H1 (cell line): ENCODE measurements at regions not wholly inside any gene's neighbourhood (a gene's known extent, or its start where the extent isn't known, plus 50 kb on each side); places are given as distances from the start of the nearest gene placed in this dataset.

ENCODE experiments used
- ASH2L ChIP-seq: fragments of 200-600, 300-600 bp; sonication (generic); IDR thresholded peaks from one replicate; pipeline ENCODE4 v1.7.1; 2017; ENCODE audit warnings: low read length
- BRCA1 ChIP-seq: IDR thresholded peaks from 2 replicates; pipeline ENCODE4 v1.6.1; 2012; ENCODE audit warnings: low read depth, low read length, improper control_type of control experiment
- GABPA ChIP-seq: IDR thresholded peaks from 2 replicates; pipeline ENCODE4 v1.6.1; 2011; ENCODE audit warnings: mild to moderate bottlenecking, low read length, moderate library complexity, borderline replicate concordance; ENCODE audit not compliant: insufficient read depth
- KDM5A ChIP-seq: fragments of 200-600 bp; IDR thresholded peaks from 2 replicates; pipeline ENCODE4 v1.7.1; 2012; ENCODE audit warnings: mild to moderate bottlenecking, low read length, inconsistent platforms, mixed read lengths
- SUZ12 ChIP-seq: fragments of 200-600 bp; sonication (generic); IDR thresholded peaks from 2 replicates; pipeline ENCODE4 v1.6.1; 2012; ENCODE audit warnings: mild to moderate bottlenecking, inconsistent platforms, low read length, moderate library complexity, mixed read lengths
- TAF1 ChIP-seq: IDR thresholded peaks from 2 replicates; pipeline ENCODE4 v1.6.1; 2011; ENCODE audit warnings: mild to moderate bottlenecking, low read depth, low read length
- YY1 ChIP-seq: IDR thresholded peaks from 2 replicates; pipeline ENCODE4 v1.6.1; 2011; ENCODE audit warnings: low read depth, mild to moderate bottlenecking, low read length

GRCh38 chr12:89108265-89108664, 244.0 kb downstream of the DUSP6 start (continued):
- TF ChIP-seq GABPA: no peak
- TF ChIP-seq TAF1: no peak
- no peak for TF ChIP-seq KDM5A
- no peak for TF ChIP-seq BRCA1
- TF ChIP-seq YY1: no peak
- TF ChIP-seq SUZ12: no peak
- no peak for TF ChIP-seq ASH2L
